GM12874 (cell line): ENCODE measurements at regions not wholly inside any gene's neighbourhood (a gene's known extent, or its start where the extent isn't known, plus 50 kb on each side); places are given as distances from the start of the nearest gene placed in this dataset.
A peak's percentile ranks its signal among the peaks of the same experiment; 100 is the strongest.

Experiments
- CTCF ChIP-seq: IDR thresholded peaks from 2 replicates; pipeline ENCODE4 v1.5.1; 2011; ENCODE audit warnings: low read depth, mild to moderate bottlenecking, control low read depth, low read length, moderate library complexity; ENCODE audit not compliant: insufficient read depth

- TF ChIP-seq CTCF = peak; percentile 19; the same call in 1 of the 2 replicates
Observed at GRCh38 chr3:109532257-109533216, 195.2 kb upstream of the DPPA4 start.

GRCh38 chr3:109545746-109546145 is 208.4 kb upstream of the DPPA4 start:
- TF ChIP-seq CTCF = no peak

- TF ChIP-seq CTCF = no peak
Observed at GRCh38 chr3:109548192-109548938, 211.0 kb upstream of the DPPA4 start.

GRCh38 chr3:109553591-109554371 is 216.4 kb upstream of the DPPA4 start:
- no peak for TF ChIP-seq CTCF

DNA sequence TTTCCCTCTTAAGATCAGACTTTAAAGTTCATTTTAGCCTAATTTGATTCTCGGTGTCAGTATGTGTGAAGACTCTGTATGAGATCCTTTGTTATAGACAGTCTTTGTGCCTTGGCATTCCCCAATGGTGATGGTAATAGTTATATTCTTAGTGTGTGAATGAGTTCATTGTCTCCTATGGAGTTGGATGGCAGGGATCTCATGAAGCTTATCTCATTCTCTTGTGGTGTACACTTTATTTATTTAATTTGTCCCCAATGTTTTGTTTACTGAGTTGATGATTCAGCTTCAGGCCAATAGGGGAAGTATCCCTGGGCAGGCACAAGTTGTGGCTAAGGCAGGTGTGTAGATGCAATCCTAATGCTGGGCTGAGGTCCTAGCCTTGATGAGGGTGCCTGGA is 222.0 kb upstream of the DPPA4 start:
- no peak for TF ChIP-seq CTCF

GRCh38 chr3:109563149-109563548 is 225.8 kb upstream of the DPPA4 start:
- TF ChIP-seq CTCF = no peak

DNA sequence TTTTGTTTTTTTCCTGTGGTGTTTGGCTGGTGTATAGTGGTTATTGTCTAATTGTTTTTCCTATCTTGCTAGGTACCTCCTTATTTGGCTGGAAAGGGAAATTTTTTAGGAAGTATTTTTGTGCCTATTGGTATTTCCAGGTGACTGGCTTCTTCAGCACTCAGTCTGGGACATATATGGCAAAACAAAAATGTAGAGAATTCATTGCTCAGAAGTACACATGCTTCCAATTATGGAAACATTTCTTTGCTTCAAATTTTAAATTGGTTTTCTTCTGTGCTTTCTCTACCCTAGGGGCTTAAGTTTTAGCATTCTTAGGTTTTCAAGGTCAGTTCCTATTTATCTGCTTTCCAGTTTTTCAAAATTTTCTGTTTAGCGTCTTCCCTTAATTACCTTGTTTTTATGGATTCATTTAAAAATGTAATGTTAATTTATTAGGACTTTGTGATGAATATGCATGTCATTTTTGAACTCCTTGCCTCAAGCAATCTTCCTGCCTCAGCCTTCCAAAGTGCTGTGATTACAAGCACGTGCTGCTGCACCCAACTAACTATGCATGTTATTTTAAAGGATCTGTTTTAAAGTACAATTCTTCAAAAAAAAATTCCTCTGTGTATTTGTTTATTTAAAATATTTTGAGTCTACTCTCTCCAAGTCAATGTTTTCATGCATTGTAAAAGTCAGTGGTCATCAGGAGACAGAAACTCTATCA is 231.9 kb upstream of the DPPA4 start:
- TF ChIP-seq CTCF = no peak
